LNCAP (cell line): ENCODE measurements at regions not wholly inside any gene's neighbourhood (a gene's known extent, or its start where the extent isn't known, plus 50 kb on each side); places are given as distances from the start of the nearest gene placed in this dataset.

Experiments
- TF ChIP-seq, protein P1 (sequence below): fragments of 450-650 bp; IDR thresholded peaks from 2 replicates; pipeline ENCODE4 v1.5.1; 2017; ENCODE audit warnings: mild to moderate bottlenecking

DNA sequence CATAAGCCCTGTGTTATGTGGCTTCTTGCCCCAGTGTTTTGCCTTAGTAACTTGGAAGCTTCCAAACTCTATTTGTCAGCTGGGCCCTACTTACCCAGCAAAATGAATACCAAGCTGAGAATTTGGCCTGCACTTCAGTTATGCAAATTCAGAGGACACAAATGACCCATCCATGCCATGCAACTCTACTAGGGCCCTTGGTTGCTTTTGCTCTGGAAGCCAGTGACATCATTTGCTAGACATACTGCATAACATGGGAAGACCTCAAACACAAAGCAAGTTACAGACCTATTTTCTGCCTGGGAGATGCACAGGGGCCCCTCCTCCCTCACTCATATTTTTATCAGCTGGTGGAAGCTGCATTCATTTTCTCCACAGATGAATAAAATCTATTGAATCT lies 90.2 kb upstream of the PPM1H start:
- TF ChIP-seq, protein P1, sequence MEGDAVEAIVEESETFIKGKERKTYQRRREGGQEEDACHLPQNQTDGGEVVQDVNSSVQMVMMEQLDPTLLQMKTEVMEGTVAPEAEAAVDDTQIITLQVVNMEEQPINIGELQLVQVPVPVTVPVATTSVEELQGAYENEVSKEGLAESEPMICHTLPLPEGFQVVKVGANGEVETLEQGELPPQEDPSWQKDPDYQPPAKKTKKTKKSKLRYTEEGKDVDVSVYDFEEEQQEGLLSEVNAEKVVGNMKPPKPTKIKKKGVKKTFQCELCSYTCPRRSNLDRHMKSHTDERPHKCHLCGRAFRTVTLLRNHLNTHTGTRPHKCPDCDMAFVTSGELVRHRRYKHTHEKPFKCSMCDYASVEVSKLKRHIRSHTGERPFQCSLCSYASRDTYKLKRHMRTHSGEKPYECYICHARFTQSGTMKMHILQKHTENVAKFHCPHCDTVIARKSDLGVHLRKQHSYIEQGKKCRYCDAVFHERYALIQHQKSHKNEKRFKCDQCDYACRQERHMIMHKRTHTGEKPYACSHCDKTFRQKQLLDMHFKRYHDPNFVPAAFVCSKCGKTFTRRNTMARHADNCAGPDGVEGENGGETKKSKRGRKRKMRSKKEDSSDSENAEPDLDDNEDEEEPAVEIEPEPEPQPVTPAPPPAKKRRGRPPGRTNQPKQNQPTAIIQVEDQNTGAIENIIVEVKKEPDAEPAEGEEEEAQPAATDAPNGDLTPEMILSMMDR: no peak

DNA sequence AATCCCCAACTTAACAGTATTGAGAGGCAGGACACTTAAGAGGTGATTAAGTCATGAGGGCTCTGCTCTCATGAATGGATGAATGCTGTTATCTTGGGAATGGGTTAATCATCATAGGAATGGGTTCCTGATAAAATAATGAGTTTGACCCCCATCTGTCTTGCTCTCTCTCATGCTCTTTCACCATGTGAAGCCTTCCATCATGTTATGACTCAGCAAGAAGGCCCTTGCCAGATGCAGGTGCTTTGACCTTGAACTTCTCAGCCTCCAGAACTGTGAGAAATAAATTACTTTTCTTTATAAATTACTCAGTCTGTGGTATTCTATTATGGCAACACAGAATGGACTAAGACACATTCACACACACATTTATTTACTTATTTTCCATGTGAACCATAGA lies 89.0 kb upstream of the PPM1H start:
- TF ChIP-seq, protein P1: no peak

- TF ChIP-seq, protein P1: no peak
Measured at GRCh38 chr12:63021116-63021515, 86.2 kb upstream of the PPM1H start.

- TF ChIP-seq, protein P1: no peak
Measured at GRCh38 chr12:63020269-63020668, 85.3 kb upstream of the PPM1H start.

GRCh38 chr12:63018273-63018672 lies 83.3 kb upstream of the PPM1H start:
- TF ChIP-seq, protein P1: no peak

- TF ChIP-seq, protein P1: no peak
Measured at GRCh38 chr12:63013302-63013701, 78.4 kb upstream of the PPM1H start.

DNA sequence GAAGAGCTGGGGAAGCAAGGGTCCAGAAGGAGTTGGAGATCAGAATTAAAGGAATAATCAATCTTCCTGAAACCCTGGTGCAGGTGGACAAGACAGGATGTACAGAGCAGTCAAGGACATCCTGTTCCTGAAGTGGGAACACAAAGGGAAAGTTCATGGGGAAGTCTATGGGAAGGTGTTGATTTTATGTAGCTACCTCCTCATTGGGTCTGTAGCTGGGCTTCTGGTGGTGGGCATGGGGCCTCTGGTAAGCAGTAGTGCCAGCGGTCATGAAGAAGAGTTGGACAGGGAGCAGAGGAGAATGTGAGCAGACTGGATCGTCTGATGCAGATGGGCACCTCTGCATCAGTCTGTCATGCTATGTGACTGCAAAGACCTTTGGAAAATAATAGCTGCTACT lies 75.7 kb upstream of the PPM1H start:
- TF ChIP-seq, protein P1: no peak

DNA sequence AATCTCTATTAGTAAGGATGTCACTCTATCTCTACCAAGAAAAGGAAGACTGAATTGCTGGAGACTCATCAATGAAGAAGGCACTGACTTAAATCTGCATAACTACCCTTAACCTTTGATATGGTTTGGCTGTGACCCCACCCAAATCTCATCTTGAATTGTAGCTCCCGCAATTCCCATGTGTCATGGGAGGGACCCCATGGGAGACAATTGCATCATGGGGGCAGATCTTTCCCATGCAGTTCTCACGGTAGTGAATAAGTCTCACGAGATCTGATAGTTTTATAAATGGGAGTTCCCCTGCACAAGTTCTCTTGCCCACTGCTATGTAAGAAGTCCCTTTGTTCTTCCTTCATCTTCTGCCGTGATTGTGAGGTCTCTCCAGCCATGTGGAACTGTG lies 73.4 kb upstream of the PPM1H start:
- TF ChIP-seq, protein P1: no peak
